NOMO-1 treated with DMSO at 0.1 percent for 48 hours (cell line): ENCODE measurements at regions not wholly inside any gene's neighbourhood (a gene's known extent, or its start where the extent isn't known, plus 50 kb on each side); places are given as distances from the start of the nearest gene placed in this dataset.

Experiments
- DNase-seq: peaks from one replicate; lab custom pipeline; 2025; ENCODE audit not compliant: unreplicated experiment; lab: John Stamatoyannopoulos, UW

GRCh38 chr3:13158408-13158807, 85.2 kb upstream of the IQSEC1 start:
- no peak for DNase-seq

- DNase-seq: no peak
These were observed 84.8 kb upstream of the IQSEC1 start for GRCh38 chr3:13157986-13158385.

DNA sequence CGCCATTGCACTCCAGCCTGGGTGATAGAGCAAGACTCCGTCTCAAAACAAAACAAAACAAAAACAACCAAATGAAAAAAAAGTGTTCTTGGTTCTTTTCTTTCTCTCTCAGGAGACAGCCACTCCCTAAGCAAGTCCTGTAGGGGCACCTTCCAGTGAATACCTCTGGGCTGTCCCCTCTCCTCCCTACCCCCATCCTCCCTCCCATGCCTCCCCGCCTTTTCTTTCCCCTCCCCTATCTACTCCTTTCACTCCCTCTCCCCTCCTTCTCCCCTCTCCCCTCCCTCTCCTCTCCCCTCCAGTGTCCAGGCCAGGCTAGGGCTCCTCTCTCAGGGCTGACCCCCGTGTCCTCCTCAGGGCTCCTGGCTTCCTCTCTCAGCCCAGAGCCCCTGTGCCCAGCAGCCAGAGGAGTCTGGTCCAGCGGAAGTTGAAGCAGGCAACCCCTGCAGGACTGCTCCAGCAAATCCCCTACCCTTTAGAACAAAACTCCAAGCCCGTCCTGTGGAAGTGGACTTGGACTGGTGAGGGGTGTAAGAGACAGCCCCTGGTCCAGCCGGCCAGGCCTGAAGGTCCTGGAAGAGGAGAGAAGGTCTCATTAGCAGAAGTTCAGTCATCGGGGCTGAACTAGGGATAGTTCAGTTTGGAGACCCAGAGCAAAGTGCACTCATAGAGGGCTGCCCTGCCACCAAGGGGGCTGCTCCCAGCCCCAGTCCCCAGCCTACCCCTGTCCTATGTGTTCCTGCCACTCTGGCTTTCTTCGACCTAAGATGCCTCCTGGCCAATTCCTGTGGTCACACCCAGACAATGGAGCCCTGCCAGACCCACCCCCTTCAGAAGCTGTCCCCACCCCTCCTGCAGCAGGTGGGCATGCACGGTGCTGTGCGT, 79.8 kb upstream of the IQSEC1 start:
- DNase-seq: no peak

GRCh38 chr3:13150624-13151023, 77.4 kb upstream of the IQSEC1 start:
- no peak for DNase-seq

- DNase-seq: no peak
These were observed 76.3 kb upstream of the IQSEC1 start for GRCh38 chr3:13149330-13150108.

DNA sequence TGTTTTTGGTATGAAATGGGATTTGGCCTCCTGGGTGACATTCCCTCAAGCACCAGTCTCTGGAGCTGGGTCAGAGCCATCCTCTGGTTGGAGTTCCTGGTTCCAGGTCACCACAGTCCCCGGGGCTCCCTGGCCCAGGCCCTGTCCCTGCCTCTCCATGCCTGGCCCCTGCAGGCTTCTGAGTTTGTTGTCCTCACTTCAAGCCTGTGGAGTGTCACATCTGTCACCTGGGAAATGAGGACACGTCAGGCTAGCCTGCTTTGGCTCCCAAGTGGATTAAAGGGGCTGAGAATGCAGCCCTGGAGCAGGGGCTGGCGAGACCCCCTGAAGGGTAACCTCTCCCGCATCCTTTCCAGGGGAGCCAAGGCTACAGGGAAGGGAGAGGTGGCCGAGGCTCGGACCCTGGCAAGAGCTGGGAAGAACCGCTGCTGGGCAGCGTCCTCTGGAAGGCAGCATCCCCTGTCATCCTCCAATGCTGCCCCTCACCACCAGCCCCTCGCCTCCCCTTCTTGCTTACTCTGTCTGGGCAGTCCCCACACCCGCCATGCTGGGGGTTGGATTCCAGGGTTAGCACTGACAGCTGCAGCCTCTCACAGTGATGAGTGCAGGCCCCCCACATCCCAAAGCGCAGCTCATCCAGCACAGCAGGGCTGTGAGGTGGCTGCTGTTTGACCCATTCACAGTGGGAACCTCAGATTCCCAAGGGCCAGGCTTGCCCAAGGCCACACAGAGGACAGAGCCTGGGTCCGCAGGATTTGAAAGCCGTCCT, 75.5 kb upstream of the IQSEC1 start:
- DNase-seq: no peak

DNA sequence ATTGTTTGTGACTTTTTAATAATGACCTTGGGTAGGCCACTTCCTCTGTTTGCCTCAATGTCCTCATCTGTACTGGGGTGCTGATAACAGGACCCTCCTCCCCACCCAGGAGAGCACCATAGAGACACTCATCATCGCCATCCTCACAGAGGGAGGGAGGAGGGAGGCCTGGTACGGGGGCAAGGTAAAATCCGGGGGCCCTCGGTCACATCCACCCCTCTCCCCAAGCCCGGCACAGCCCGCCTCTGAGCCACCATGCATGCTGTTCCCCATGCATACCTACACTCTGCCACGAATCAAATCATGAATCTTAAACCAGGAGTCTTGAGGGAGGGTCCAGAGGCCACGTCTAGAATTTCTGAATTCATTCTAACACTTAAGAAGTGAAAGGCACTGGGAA, 74.9 kb upstream of the IQSEC1 start:
- no peak for DNase-seq

GRCh38 chr3:13147344-13147743, 74.1 kb upstream of the IQSEC1 start:
- DNase-seq: no peak

- no peak for DNase-seq
These were observed 73.5 kb upstream of the IQSEC1 start for GRCh38 chr3:13146643-13147143.

GRCh38 chr3:13145826-13146642, 72.8 kb upstream of the IQSEC1 start:
- DNase-seq: no peak

DNA sequence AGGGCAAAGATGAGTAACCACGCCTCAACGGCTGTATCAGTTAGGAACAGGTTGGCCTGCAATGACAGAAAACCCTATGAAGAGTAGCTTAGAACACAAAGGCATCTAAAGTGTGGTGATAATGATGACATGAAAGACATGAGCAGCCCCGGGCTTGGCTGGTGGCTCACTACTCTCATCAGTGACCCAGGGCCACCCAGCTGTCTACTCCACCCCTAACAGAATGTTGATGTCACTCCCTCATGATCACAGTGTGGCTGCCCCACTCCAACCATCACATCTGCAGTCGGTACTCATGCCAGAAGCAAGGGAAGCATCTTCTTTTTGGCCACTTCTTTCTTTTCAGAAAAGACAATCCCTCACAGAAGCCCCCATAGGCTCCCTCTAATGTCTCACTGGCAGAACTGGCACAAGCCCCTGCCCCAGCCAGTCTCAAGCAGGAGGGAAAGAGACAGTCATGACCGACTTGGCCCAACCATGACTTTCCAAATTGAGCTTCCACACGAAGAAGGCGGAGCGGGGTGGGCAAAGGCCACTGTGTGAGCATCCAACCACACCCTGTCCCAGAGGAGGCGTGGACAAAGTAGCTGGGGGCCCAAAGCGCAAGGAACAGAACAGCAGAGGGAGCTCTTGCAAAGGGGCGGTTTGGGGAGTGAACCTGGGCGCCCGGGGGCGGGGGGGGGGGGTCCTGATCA, 72.0 kb upstream of the IQSEC1 start:
- DNase-seq: no peak

GRCh38 chr3:13144163-13145023, 71.2 kb upstream of the IQSEC1 start:
- no peak for DNase-seq

DNA sequence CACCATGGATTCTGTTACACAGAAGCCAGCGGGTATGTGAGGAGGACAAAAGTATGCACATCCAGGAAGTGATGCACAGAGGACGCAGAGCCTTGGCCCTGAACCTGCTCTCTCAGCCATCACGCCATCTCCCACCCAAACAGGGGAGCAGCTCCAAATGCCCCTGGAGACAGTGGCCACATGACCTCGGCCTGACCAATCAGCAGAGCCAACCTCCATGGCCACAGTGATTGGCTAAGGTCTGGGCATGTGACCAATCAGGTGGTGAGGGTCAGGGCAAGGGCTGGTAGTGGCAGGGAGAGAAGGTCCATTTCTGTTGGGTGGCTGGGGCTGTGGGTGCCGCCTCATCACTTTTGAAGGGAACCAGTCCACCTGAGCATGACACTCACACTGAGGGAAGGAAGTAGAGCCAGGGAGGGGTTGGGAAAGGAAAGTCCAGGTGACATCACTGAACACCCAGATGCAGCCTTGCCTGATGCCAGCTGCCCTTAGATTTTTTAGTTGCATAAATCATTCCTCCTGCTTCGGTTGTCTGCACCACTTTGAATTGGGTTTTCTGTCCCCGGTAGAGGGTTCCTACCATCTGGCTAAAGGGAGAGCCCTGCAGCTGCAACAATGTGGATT, 70.3 kb upstream of the IQSEC1 start:
- no peak for DNase-seq

DNA sequence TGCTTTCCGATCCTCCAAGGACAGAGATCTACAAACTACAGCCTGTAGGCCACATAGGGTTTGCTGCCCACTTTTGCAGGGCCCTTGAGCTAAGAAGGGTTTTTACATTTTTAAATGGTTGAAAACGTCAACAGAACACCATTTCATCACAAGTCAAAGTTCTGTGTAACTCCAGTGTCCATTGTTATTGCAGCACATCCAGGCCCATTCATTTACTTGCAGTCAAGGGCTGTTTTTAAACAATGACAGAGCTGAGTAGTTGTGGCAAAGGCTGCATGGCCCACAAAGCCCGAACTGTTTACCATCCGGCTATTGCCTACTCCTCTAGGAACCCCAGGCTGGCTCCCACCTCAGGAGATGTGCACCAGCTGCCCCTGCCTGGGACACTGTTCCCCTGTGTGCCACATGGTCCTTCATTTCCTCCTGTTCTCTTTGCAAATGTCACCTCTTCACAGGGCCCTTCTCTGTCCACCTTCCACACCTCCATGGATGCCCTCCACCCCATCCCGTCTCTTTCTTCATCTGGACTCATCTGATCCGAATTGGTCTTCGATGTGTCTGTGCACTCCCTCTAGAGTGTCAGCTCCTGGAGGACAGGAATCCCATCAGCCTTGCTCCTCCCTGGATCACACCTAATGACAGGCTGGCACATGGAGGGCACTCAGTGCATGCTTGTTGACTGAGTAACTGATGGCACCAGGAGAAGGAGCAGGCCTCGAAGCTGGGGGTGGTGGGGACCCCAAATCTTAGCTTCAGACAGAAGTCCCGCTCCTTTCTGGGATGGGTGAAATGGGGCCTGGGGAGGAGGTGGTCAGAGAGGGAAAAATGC, 69.5 kb upstream of the IQSEC1 start:
- DNase-seq: no peak

DNA sequence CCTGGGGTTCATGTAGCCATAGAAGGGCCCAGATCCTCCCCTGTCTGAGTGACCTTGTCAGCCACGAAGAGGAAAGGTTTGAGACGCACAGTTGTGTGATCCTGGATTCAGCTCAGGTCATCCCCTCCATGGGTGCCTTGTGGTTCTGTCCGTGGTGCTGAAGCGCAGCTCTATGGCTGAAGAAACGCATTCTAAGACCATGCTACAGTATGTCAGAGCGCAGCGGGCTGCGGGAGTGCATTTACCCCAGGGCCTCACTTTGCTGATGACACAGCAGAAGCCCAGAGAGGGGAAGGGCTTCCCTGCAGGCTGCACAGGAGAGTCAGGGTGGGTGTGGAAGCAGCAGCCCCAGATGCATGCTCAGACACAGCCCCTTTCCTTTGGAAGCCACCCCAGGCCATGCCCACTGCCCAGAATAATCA, 68.8 kb upstream of the IQSEC1 start:
- peak; percentile 12 for DNase-seq

DNA sequence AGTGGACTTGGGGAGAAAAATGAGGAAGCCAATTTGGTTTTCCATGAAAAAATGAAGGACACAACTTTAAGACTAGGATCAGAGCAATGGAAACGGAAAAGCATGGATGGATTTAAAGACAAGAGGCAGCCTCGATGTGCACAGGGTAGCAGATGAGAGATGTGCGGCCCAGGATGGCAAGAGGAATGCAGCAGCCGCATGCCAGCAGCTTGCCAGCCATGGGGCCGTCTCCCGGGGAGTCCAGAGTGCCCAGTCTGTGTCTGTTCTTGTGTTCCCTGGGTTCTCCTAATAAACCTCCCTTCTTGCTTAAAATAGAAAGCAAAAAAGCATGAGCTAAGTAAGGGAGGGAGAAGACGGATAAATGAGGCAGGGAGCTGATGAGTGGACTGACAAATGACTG, 68.0 kb upstream of the IQSEC1 start:
- DNase-seq: no peak

GRCh38 chr3:13140596-13140995, 67.4 kb upstream of the IQSEC1 start:
- DNase-seq: no peak
